GM21390 (cell line): ENCODE measurements at regions not wholly inside any gene's neighbourhood (a gene's known extent, or its start where the extent isn't known, plus 50 kb on each side); places are given as distances from the start of the nearest gene placed in this dataset.
"Not testable (repeated sequence)": the region's sequence is repeated elsewhere in the genome, so short reads cannot be mapped to it uniquely, and the experiment has no call there.

ENCODE experiments used
- ATAC-seq: cut with Tn5 transposase; IDR thresholded peaks from one replicate; pipeline ENCODE4 v1.9.1; 2021; ENCODE audit not compliant: unreplicated experiment

GRCh38 chr12:131272283-131272814 is 318.6 kb downstream of the ADGRD1 start:
- ATAC-seq = not testable (repeated sequence)

GRCh38 chr12:131273291-131273845 is 319.7 kb downstream of the ADGRD1 start:
- no peak for ATAC-seq

DNA sequence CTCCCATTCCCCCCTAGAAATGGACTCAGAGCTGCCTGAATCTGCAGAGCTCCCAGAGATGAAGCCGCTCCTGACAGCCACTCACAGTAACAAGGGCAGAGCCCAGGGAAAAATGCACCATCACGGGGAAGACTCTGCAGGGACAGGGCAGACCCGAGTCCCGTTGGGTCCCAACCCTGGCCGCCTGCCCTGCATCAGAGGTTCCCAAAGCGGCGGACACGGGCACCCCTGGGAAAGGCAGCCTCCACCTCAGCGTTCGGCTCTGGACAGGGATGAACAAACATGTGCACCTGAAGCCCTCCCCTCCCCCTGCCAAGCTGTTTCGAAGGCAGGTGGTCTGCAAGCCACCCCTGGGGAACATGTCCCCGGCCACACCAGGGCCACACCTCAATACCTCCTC is 320.4 kb downstream of the ADGRD1 start:
- ATAC-seq = no peak

DNA sequence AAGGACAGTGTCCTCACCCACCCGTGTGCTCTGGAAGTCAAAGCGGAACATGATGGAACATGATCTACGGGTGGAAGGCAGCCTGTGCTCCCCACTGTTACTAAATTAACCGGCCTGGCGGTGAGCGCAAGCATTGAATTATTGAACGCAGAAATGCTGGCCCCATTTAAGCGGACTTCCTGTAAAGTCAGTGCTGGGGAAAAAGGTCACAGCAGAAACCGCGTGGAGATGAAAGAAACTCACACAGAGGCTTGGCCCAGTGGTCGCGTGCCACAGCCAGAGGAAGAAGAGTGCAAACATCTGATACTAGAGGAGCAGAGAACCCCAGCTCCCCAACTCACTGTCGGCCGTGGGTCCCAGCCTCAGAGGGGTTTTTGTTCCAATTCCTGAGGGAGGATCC is 321.2 kb downstream of the ADGRD1 start:
- ATAC-seq = no peak

DNA sequence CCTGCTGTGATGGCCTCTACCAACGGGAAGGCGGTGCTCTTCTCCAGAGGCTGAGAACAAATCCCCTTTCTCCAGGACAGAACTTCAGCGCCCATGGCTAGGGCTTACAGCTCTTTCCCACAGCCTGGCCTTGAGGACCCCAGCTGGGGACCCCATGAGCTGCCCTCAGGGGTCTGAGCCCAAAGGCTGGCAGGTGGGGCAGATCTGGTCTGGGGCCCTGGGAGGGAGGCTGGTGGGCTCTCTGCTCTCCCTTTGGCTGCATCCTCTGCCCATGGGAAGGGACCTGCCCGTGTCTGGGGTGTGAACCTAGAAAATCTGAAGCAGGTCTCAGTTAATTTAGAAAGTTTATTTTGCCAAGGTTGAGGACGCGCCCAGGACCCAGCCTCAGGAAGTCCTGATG is 322.1 kb downstream of the ADGRD1 start:
- no peak for ATAC-seq

GRCh38 chr12:131276501-131277185 is 322.9 kb downstream of the ADGRD1 start:
- ATAC-seq = no peak

DNA sequence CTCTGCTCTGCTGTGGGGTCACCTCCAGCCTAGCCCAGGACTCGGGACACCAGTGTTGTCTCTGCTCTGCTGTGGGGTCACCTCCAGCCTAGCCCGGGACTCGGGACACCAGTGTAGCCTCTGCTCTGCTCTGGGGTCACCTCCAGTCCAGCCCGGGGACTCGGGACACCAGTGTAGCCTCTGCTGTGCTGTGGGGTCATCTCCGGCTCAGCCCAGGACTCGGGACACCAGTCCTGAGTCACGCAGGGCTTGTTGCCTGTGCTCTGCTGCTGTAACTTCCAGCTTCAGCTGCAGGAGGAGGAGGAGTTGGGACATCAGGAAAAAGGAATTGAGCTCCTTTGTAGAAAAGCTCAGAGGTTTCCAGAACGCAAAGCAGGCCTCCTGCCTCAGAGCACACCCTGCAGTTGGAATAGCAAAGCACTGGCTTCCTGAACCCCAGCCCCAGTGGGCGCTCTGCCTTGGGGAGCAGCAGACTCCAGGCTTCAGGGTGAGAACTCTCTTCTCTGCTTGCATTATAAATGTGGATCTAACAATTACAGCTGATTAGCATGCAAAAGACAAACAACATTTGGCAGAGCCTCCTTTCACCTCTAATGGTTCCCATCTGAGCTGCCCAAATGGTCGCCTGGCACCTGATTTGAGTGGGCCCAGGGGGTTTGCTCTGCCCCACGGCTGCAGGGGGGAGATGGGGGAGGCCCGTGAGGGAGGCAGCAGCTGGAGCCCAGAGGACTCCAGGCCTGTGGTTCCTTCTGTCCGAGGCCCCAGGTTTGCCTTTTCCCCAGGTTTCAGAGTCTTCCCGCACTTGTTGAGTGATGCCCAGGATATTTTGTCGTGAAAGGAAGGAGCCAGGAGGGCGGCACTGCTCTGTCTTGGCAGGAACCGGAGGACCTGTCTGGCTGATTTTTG is 323.7 kb downstream of the ADGRD1 start:
- not testable (repeated sequence) for ATAC-seq

DNA sequence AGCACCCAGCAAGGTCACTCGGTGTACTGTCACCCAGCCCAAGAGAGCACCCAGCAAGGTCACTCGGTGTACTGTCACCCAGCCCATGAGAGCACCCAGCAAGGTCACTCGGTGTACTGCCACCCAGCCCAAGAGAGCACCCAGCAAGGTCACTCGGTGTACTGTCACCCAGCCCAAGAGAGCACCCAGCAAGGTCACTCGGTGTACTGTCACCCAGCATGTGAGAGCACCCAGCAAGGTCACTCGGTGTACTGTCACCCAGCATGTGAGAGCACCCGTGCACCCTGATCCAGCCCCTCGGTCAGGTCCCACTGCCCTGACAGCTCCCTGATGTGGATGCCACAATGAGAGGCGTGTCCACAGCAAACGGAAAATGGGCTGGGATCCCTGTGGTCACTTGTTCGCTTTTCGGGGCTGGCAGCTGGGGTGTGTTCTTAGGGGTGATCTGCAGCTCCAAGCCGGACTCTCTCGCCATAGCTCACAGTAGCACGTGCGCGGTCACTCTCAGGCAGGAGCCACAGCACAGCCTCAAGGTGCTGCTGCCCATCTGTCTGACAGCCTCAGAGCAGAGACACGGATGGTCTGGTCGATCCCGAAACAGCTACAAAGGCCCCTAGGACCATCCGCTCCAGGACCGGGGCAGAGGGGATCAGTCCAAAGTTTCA is 324.9 kb downstream of the ADGRD1 start:
- not testable (repeated sequence) for ATAC-seq

GRCh38 chr12:131279281-131279921 is 325.7 kb downstream of the ADGRD1 start:
- ATAC-seq = no peak

DNA sequence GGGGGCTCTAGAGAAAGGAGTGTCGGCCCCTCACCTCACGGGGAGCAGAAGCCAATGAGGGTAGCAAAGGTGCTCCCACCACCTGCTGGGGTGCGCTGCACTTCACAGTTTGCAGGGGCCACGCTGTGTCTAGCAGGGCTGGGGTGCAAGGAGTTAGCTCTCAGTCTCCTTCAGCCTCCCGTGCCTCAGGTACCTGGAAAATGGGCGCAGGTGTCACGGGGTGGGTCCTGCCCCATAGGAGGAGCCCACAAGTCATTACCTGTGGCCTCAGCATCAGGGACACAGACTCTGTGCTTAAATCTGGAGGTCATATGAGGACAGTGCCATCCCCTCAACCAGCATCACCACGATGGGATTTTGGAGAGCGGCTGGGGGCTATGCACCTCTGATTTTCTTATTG is 326.7 kb downstream of the ADGRD1 start:
- no peak for ATAC-seq

- ATAC-seq = no peak
Measured at GRCh38 chr12:131281016-131281415, 327.3 kb downstream of the ADGRD1 start.

DNA sequence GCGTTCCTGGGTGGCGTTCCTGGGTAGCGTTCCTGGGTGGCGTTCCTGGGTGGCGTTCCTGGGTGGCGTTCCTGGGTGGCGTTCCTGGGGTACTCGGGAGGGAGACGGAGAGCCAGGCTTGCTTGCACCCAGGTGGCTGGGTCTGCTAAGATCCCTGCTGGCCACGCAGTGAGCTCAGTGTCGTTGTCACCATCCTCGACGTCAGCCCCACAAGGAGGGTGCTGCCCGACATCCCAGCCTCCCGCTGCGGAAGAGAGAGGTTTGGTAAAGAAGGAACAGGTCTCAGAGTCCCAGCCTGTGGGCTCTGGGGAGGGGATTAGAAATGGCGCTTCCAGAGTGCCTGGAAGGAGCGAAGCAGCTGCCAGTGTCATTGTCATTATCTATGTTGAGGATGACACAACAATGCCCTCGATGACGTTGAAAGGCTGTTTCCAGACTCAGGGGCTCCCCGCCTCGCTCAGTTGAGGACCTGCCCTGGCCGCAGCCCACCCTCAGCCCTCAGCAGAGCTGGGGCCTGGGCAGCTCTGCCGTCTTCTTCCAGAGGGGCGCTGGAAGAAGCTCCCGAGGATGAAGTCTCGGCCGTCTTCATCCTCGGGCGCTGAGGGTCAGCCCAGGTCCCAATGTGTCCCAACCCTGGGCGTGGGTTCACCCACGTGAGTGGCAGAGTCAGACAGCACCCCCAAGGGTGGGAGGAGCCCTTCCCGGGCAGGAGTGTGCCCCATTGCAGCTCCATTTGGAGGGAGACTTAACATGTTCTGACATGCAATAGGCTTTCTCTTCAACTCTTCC is 328.8 kb downstream of the ADGRD1 start:
- no peak for ATAC-seq

GRCh38 chr12:131283191-131283861 is 329.6 kb downstream of the ADGRD1 start:
- no peak for ATAC-seq

DNA sequence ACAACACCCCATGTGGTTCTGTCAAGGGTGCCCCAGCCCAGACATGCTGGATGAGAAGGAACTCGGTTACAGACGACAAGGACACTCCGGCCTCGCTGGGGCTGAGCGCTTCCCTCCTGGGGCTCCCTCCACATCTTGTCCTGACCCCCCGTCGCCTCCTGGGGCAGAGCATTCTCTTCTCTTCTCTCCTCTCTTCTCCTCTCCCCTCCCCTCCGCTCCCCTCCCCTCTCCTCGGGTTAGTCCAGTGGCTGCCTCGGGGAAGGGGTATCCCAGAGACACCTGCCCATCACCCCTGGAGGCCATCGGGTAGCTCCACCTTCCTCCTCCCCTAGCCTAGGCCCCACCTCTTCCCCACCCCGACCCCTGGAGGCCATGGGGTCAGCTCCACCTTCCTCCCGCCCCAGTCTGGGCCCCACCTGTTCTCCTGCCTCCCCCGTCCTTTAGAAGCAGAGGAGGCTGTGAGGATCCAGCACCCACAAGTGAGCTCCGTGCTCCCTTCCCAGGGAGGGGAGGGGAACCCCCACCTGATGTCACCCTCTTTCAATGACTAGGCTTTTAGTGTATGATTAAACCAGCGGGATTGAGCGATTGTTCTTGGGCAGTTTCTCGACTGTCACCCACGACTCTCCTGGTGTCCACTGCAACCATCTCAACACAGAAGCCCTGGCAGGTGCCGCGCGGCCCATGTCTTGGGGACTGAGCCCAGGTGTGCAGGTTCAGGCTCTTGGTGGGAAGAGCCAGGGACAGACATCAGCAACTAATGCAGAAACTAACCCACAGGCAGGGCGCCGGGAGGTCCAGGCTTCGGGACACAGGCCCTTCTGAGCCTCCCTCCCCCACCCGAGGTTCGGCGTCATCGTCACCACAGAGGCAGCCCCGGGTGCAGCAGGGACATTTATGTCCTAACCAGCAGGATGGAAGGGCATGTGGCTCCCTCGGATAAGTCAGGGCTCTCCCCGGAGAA is 330.4 kb downstream of the ADGRD1 start:
- not testable (repeated sequence) for ATAC-seq

GRCh38 chr12:131284954-131285904 is 331.5 kb downstream of the ADGRD1 start:
- ATAC-seq = not testable (repeated sequence)

GRCh38 chr12:131285905-131286295 is 332.2 kb downstream of the ADGRD1 start:
- not testable (repeated sequence) for ATAC-seq

- not testable (repeated sequence) for ATAC-seq
Measured at GRCh38 chr12:131286301-131286700, 332.6 kb downstream of the ADGRD1 start.
